GM12891 (cell line): ENCODE measurements at regions not wholly inside any gene's neighbourhood (a gene's known extent, or its start where the extent isn't known, plus 50 kb on each side); places are given as distances from the start of the nearest gene placed in this dataset.

ENCODE experiments used
- DNase-seq: peaks from one replicate; pipeline ENCODE4 v3.0.0; 2011; ENCODE audit warnings: low spot score; ENCODE audit not compliant: insufficient read length
- FAIRE-seq: peaks from 2 replicates; lab custom pipeline; 2011; peaks lifted over from hg19 to GRCh38; lab: Jason Lieb, UNC
- PAX5 ChIP-seq: IDR thresholded peaks from 2 replicates; pipeline ENCODE4 v1.6.1; 2011; ENCODE audit warnings: low read length, moderate library complexity, mild to moderate bottlenecking; ENCODE audit not compliant: insufficient read depth, severe bottlenecking
- POLR2A ChIP-seq: IDR thresholded peaks from 2 replicates; pipeline ENCODE4 v1.6.1; 2011; ENCODE audit warnings: low read depth, low read length, control low read depth
- POLR2AphosphoS5 ChIP-seq: IDR thresholded peaks from 2 replicates; pipeline ENCODE4 v1.6.1; 2011; ENCODE audit warnings: low read depth, low read length, control low read depth
- POU2F2 ChIP-seq: IDR thresholded peaks from 2 replicates; pipeline ENCODE4 v1.6.1; 2011; ENCODE audit warnings: low read depth, mild to moderate bottlenecking, control low read depth, low read length, moderate library complexity
- SPI1 ChIP-seq: IDR thresholded peaks from 2 replicates; pipeline ENCODE4 v1.6.1; 2011; ENCODE audit warnings: low read depth, low read length, control low read depth
- TAF1 ChIP-seq: IDR thresholded peaks from 2 replicates; pipeline ENCODE4 v1.6.1; 2011; ENCODE audit warnings: low read depth, low read length, control low read depth

GRCh38 chr11:64456509-64457320 is 97.8 kb downstream of the RPS6KA4 start:
- no peak for FAIRE-seq
- TF ChIP-seq POU2F2, result no peak
- TF ChIP-seq SPI1, result no peak
- TF ChIP-seq PAX5, result no peak
- no peak for TF ChIP-seq TAF1

GRCh38 chr11:64457416-64458010 is 98.2 kb upstream of the SLC22A11 start:
- no peak for DNase-seq
- no peak for TF ChIP-seq POU2F2
- no peak for TF ChIP-seq POLR2A
- TF ChIP-seq TAF1, result no peak
- no peak for TF ChIP-seq PAX5
- TF ChIP-seq SPI1, result no peak
- no peak for TF ChIP-seq POLR2AphosphoS5
- FAIRE-seq, result no peak

More at GRCh38 chr11:64456509-64457320, 97.8 kb downstream of the RPS6KA4 start:
- no peak for DNase-seq

GRCh38 chr11:64458997-64459396 is 96.7 kb upstream of the SLC22A11 start:
- FAIRE-seq (no peak), DNase-seq (no peak)
- no peak for TF ChIP-seq POLR2AphosphoS5
- no peak for TF ChIP-seq POLR2A
- no peak for TF ChIP-seq SPI1
- TF ChIP-seq TAF1, result no peak
- no peak for TF ChIP-seq PAX5
- no peak for TF ChIP-seq POU2F2

GRCh38 chr11:64459609-64460008 is 96.1 kb upstream of the SLC22A11 start:
- DNase-seq (no peak), FAIRE-seq (no peak)
- no peak for TF ChIP-seq POLR2A
- TF ChIP-seq POLR2AphosphoS5, result no peak
- no peak for TF ChIP-seq PAX5
- TF ChIP-seq TAF1, result no peak
- no peak for TF ChIP-seq POU2F2
- no peak for TF ChIP-seq SPI1

- no peak for FAIRE-seq
- TF ChIP-seq POLR2A (no peak), SPI1 (no peak), PAX5 (no peak), POLR2AphosphoS5 (no peak), POU2F2 (no peak), TAF1 (no peak)
- no peak for DNase-seq
Observed at GRCh38 chr11:64461081-64461480, 94.7 kb upstream of the SLC22A11 start.

GRCh38 chr11:64466115-64466718 is 89.5 kb upstream of the SLC22A11 start:
- FAIRE-seq, result no peak
- DNase-seq, result no peak
- no peak for TF ChIP-seq SPI1
- no peak for TF ChIP-seq TAF1
- TF ChIP-seq POU2F2, result no peak
- TF ChIP-seq POLR2AphosphoS5, result no peak
- no peak for TF ChIP-seq POLR2A
- TF ChIP-seq PAX5, result no peak

- DNase-seq (no peak), FAIRE-seq (no peak)
- no peak for TF ChIP-seq POLR2AphosphoS5
- no peak for TF ChIP-seq POLR2A
- TF ChIP-seq SPI1, result no peak
- no peak for TF ChIP-seq POU2F2
- no peak for TF ChIP-seq TAF1
- TF ChIP-seq PAX5, result no peak
Observed at GRCh38 chr11:64469288-64469687, 86.5 kb upstream of the SLC22A11 start.

- no peak for DNase-seq
Observed at GRCh38 chr11:64472593-64473455, 82.9 kb upstream of the SLC22A11 start.

More at GRCh38 chr11:64472593-64473455, 82.9 kb upstream of the SLC22A11 start:
- no peak for FAIRE-seq
- no peak for TF ChIP-seq TAF1
- TF ChIP-seq POLR2A, result no peak
- TF ChIP-seq POLR2AphosphoS5, result no peak
- no peak for TF ChIP-seq PAX5
- TF ChIP-seq SPI1, result no peak
- no peak for TF ChIP-seq POU2F2
